SU-DHL-6 (cell line): ENCODE measurements at regions not wholly inside any gene's neighbourhood (a gene's known extent, or its start where the extent isn't known, plus 50 kb on each side); places are given as distances from the start of the nearest gene placed in this dataset.

Experiments
- H2AFZ ChIP-seq: fragments of 200-600 bp; sonication (generic); 2 replicates; pipeline ENCODE4 v1.6.1; 2014; ENCODE audit warnings: low read depth, mild to moderate bottlenecking, moderate library complexity, mixed read lengths, antibody characterized with exemption, low read length; ENCODE audit not compliant: severe bottlenecking
- H3F3A ChIP-seq: fragments of 200-600 bp; shearing (Covaris generic); 2 replicates; pipeline ENCODE4 v1.6.0; 2016; ENCODE audit warnings: antibody characterized with exemption, mild to moderate bottlenecking; ENCODE audit not compliant: insufficient read depth
- H3K27ac ChIP-seq: fragments of 200-600 bp; sonication (generic); 2 replicates; pipeline ENCODE4 v1.5.1; 2016; ENCODE audit warnings: low read depth, mild to moderate bottlenecking, low read length, moderate library complexity, mixed read lengths
- H3K27me3 ChIP-seq: fragments of 200-600 bp; sonication (generic), shearing (Covaris generic); 2 replicates; pipeline ENCODE4 v1.6.0; 2014; ENCODE audit warnings: mild to moderate bottlenecking, low read length
- H3K36me3 ChIP-seq: fragments of 200-600 bp; sonication (generic); 2 replicates; pipeline ENCODE4 v1.6.1; 2014; ENCODE audit warnings: mild to moderate bottlenecking, low read length, mixed read lengths
- H3K4me2 ChIP-seq: fragments of 300-600, 200-600 bp; shearing (Covaris generic), sonication (generic); 2 replicates; pipeline ENCODE4 v1.6.0; 2014; ENCODE audit warnings: low read length, low read depth, mild to moderate bottlenecking; ENCODE audit not compliant: poor library complexity, severe bottlenecking
- H3K4me3 ChIP-seq: fragments of 200-600 bp; sonication (generic); 2 replicates; pipeline ENCODE4 v1.5.1; 2014; ENCODE audit warnings: antibody characterized with exemption, low read length, mild to moderate bottlenecking, mixed read lengths; ENCODE audit not compliant: insufficient read depth, poor library complexity, severe bottlenecking
- H3K79me2 ChIP-seq: fragments of 200-600 bp; sonication (generic); 2 replicates; pipeline ENCODE4 v1.6.1; 2014; ENCODE audit warnings: mild to moderate bottlenecking, low read length, moderate library complexity; ENCODE audit not compliant: insufficient read depth
- H3K9ac ChIP-seq: fragments of 200-600 bp; sonication (generic); 2 replicates; pipeline ENCODE4 v1.7.0; 2014; ENCODE audit warnings: mild to moderate bottlenecking, low read length
- H3K9me2 ChIP-seq: fragments of 200-600 bp; sonication (generic); replicated peaks from 2 replicates; pipeline ENCODE4 v1.6.1; 2014; ENCODE audit warnings: low read length; ENCODE audit not compliant: insufficient read depth
- H3K9me3 ChIP-seq: fragments of 200-600 bp; sonication (generic); 2 replicates; pipeline ENCODE4 v1.6.1; 2014; ENCODE audit warnings: low read length, mixed read lengths; ENCODE audit not compliant: insufficient read depth
- H4K20me1 ChIP-seq: fragments of 200-600 bp; sonication (generic); 2 replicates; pipeline ENCODE4 v1.6.1; 2014; ENCODE audit warnings: low read depth, mild to moderate bottlenecking, antibody characterized with exemption, low read length, moderate library complexity, mixed read lengths
- EZH2phosphoT487 ChIP-seq: fragments of 200-600 bp; sonication (generic), shearing (Covaris generic); conservative IDR thresholded peaks from 2 replicates; pipeline ENCODE4 v1.6.1; 2018; ENCODE audit warnings: mild to moderate bottlenecking, antibody characterized with exemption, low read length, moderate library complexity, mixed read lengths
- TF ChIP-seq, protein P1 (sequence below): fragments of 200-600 bp; sonication (generic); IDR thresholded peaks from one replicate; pipeline ENCODE4 v1.5.1; 2017; ENCODE audit warnings: antibody characterized with exemption, mild to moderate bottlenecking, low read length, moderate library complexity; ENCODE audit not compliant: insufficient read depth, poor library complexity, severe bottlenecking

DNA sequence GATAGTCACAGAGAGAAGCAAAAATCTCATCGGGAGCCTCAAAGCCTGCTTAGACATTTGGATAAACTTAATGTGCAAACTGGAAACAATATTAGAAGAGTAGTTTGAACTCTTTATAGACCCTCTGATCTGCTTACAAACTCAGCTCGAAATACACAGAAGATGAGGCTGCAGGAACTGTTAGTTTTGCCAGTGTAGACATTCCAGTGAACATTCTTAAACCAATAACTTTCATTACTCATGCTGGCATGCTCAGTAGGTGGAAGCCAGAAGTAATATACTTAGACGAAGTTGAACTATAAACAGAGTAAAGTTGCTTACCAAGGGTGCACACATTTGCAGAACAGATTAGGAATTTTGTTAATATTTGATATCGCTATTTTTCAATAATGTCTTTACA lies 303.5 kb downstream of the ANKRD50 start:
- H3K9me2 ChIP-seq, result no peaks in the 10 kb centered on the region
- no peak overlapping the region for H2AFZ ChIP-seq
- H3K9ac ChIP-seq, result no peak overlapping the region
- H3K4me2 ChIP-seq, result no peak overlapping the region
- H3K4me3 ChIP-seq, result no peak overlapping the region
- no peak overlapping the region for H3K27ac ChIP-seq
- no peaks in the 10 kb centered on the region for H3K27me3 ChIP-seq
- no peaks in the 10 kb centered on the region for H3K36me3 ChIP-seq
- no peaks in the 10 kb centered on the region for H4K20me1 ChIP-seq
- TF ChIP-seq EZH2phosphoT487, result no peak
- TF ChIP-seq, protein P1, sequence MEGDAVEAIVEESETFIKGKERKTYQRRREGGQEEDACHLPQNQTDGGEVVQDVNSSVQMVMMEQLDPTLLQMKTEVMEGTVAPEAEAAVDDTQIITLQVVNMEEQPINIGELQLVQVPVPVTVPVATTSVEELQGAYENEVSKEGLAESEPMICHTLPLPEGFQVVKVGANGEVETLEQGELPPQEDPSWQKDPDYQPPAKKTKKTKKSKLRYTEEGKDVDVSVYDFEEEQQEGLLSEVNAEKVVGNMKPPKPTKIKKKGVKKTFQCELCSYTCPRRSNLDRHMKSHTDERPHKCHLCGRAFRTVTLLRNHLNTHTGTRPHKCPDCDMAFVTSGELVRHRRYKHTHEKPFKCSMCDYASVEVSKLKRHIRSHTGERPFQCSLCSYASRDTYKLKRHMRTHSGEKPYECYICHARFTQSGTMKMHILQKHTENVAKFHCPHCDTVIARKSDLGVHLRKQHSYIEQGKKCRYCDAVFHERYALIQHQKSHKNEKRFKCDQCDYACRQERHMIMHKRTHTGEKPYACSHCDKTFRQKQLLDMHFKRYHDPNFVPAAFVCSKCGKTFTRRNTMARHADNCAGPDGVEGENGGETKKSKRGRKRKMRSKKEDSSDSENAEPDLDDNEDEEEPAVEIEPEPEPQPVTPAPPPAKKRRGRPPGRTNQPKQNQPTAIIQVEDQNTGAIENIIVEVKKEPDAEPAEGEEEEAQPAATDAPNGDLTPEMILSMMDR, result no peak
- H3K9me3 ChIP-seq, result no peaks in the 10 kb centered on the region
- no peaks in the 10 kb centered on the region for H3K79me2 ChIP-seq
- no peaks in the 10 kb centered on the region for H3F3A ChIP-seq

DNA sequence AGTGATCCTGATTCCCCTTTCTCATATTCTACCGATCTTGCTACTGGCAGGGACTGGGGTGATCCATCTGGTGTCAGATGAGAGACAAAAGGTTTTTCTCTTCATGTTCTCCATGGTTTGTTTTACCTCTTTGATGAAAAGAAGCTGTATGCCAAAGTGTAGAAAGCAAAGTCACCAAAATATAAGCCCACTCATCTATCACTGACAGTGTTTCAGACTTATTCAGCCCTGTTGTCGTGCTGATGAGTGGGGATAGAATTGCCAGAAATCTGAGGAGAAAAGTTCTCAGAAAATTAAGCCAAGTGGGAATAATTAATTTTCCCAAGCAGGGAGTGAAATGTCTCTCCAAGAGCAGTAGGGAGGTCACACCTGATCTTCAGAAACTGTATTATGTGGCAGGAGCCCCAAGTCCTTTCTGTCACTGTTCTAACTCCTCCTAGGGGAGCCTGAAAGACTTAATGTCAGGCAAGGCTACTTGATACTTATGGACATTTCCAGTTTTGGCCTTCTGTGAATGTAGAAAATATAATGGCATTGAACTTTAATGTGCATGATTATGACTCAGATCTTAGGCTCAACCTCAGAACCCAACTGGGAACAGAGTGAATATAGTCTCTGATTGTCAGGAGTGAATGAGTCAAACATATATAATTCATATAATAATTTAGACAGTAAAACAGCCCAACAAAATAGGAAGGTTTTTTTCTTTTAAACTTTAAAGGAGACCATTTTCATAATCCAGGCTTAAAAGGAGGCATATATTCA lies 298.1 kb downstream of the ANKRD50 start:
- H3K9me2 ChIP-seq, result no peaks in the 10 kb centered on the region
- no peak overlapping the region for H3K9ac ChIP-seq
- H2AFZ ChIP-seq, result no peak overlapping the region
- H3K27ac ChIP-seq, result no peak overlapping the region
- no peak overlapping the region for H3K4me2 ChIP-seq
- no peaks in the 10 kb centered on the region for H3K79me2 ChIP-seq
- H3K36me3 ChIP-seq, result no peaks in the 10 kb centered on the region
- H3K4me3 ChIP-seq, result no peak overlapping the region
- no peaks in the 10 kb centered on the region for H3K9me3 ChIP-seq
- H4K20me1 ChIP-seq, result no peaks in the 10 kb centered on the region
- TF ChIP-seq, protein P1, result no peak
- TF ChIP-seq EZH2phosphoT487, result no peak
- no peaks in the 10 kb centered on the region for H3F3A ChIP-seq
- H3K27me3 ChIP-seq, result no peaks in the 10 kb centered on the region

DNA sequence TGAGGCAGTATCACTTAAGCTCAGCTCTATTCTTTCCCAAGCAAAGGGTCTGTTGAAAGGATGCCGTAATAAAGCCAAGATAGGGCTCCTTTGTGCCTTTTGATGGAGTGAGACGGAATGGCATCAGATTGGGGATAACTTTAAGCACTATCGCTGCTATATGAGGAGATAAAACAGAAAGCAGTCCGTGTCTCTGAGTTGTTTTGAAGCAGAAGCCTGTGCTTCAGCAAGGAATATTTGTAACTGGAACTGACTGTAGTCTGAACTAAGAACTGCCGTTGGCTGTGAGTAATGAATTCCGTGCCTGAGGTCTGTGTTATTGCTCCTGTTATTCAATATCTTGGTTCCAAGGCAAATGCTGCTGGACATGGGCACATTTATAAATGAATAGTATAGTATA lies 297.4 kb downstream of the ANKRD50 start:
- no peak overlapping the region for H3K9ac ChIP-seq
- H3K9me3 ChIP-seq, result no peaks in the 10 kb centered on the region
- H3K4me3 ChIP-seq, result no peak overlapping the region
- no peaks in the 10 kb centered on the region for H3K27me3 ChIP-seq
- H3K36me3 ChIP-seq, result no peaks in the 10 kb centered on the region
- TF ChIP-seq, protein P1, result no peak
- no peak for TF ChIP-seq EZH2phosphoT487
- no peak overlapping the region for H3K27ac ChIP-seq
- no peak overlapping the region for H3K4me2 ChIP-seq
- no peak overlapping the region for H2AFZ ChIP-seq
- no peaks in the 10 kb centered on the region for H3K9me2 ChIP-seq
- no peaks in the 10 kb centered on the region for H3K79me2 ChIP-seq
- H3F3A ChIP-seq, result no peaks in the 10 kb centered on the region
- no peaks in the 10 kb centered on the region for H4K20me1 ChIP-seq
